OCI-LY7 (cell line): ENCODE measurements at regions not wholly inside any gene's neighbourhood (a gene's known extent, or its start where the extent isn't known, plus 50 kb on each side); places are given as distances from the start of the nearest gene placed in this dataset.

Experiments
- BruUV-seq: library from RNA; stranded (reverse); fragments of 400-500 nt; replicated peaks from 2 replicates; lab custom pipeline; 2021; lab: Mats Ljungman, UMichigan
- CTCF ChIA-PET: fragments of 300-600 bp; sonication (Branson Sonifier 250); formaldehyde crosslinking; loops from one replicate; lab custom pipeline; 2022; ENCODE audit warnings: antibody characterized with exemption; ENCODE audit not compliant: unreplicated experiment; lab: Charles Lee
- POLR2A ChIA-PET: fragments of 300-600 bp; sonication (Branson Sonifier 250); formaldehyde crosslinking; loops from one replicate; lab custom pipeline; 2022; ENCODE audit warnings: antibody characterized with exemption; lab: Charles Lee
- DNase-seq: peaks from one replicate; pipeline ENCODE4 v3.0.0-alpha.2; 2015; ENCODE audit warnings: low spot score
- H2AFZ ChIP-seq: fragments of 200-600 bp; sonication (generic), shearing (Covaris generic); 2 replicates; pipeline ENCODE4 v1.6.1; 2014; ENCODE audit warnings: mild to moderate bottlenecking, antibody characterized with exemption, low read length, moderate library complexity
- H3K27ac ChIP-seq: fragments of 200-600 bp; sonication (generic); 2 replicates; pipeline ENCODE4 v1.5.1; 2014; ENCODE audit warnings: mixed run types, low read depth, mild to moderate bottlenecking, moderate library complexity, low read length, inconsistent platforms; ENCODE audit not compliant: poor library complexity, severe bottlenecking
- H3K36me3 ChIP-seq: fragments of 200-600 bp; sonication (generic); 2 replicates; pipeline ENCODE4 v1.6.1; 2014; ENCODE audit warnings: mild to moderate bottlenecking, antibody characterized with exemption, low read length, moderate library complexity, mixed read lengths; ENCODE audit not compliant: insufficient read depth
- H3K4me1 ChIP-seq: fragments of 200-600 bp; sonication (generic); 2 replicates; pipeline ENCODE4 v1.5.1; 2014; ENCODE audit warnings: mild to moderate bottlenecking, low read length; ENCODE audit not compliant: insufficient read depth, poor library complexity, severe bottlenecking
- H3K4me2 ChIP-seq: fragments of 200-600 bp; sonication (generic); 2 replicates; pipeline ENCODE4 v1.6.1; 2014; ENCODE audit warnings: mild to moderate bottlenecking, low read length
- H3K4me3 ChIP-seq: fragments of 200-600 bp; sonication (generic); 2 replicates; pipeline ENCODE4 v1.5.1; 2014; ENCODE audit warnings: mild to moderate bottlenecking, low read depth, low read length; ENCODE audit not compliant: poor library complexity, severe bottlenecking
- H3K79me2 ChIP-seq: fragments of 200-600 bp; sonication (generic); 2 replicates; pipeline ENCODE4 v1.6.1; 2016; ENCODE audit warnings: low read depth, mild to moderate bottlenecking, low read length, moderate library complexity, mixed read lengths; ENCODE audit not compliant: insufficient read depth
- H3K9me2 ChIP-seq: fragments of 200-600 bp; sonication (generic); 2 replicates; pipeline ENCODE4 v1.6.1; 2016; ENCODE audit warnings: mild to moderate bottlenecking, low read length, mixed read lengths; ENCODE audit not compliant: insufficient read depth
- H3K9me3 ChIP-seq: fragments of 200-600 bp; sonication (generic); 2 replicates; pipeline ENCODE4 v1.6.1; 2014; ENCODE audit warnings: mild to moderate bottlenecking, mixed run types, low read length, mixed read lengths
- H4K20me1 ChIP-seq: fragments of 200-600 bp; sonication (generic); 2 replicates; pipeline ENCODE4 v1.6.1; 2014; ENCODE audit warnings: mild to moderate bottlenecking, antibody characterized with exemption, low read length, moderate library complexity, mixed read lengths; ENCODE audit not compliant: insufficient read depth
- CTCF ChIP-seq: fragments of 200-600 bp; sonication (generic); conservative IDR thresholded peaks from 2 replicates; pipeline ENCODE4 v1.5.1; 2014; ENCODE audit warnings: mild to moderate bottlenecking, antibody characterized with exemption, low read length, moderate library complexity, mixed read lengths
- EZH2phosphoT487 ChIP-seq: fragments of 200-600 bp; sonication (generic); IDR thresholded peaks from 2 replicates; pipeline ENCODE4 v1.6.1; 2018; ENCODE audit warnings: low read depth, borderline replicate concordance, mild to moderate bottlenecking, mixed run types, antibody characterized with exemption, low read length, moderate library complexity, mixed read lengths
- intact Hi-C: fragments of 100-400 bp; cut with micrococcal nuclease; formaldehyde crosslinking; loops from one replicate; pipeline ENCODE4 v1.10.0; 2022; ENCODE audit not compliant: unreplicated experiment

GRCh38 chr4:55255179-55255578, 90.9 kb upstream of the SRD5A3 start:
- intact Hi-C loops = no loop called here
- POLR2A ChIA-PET = no interaction called here
- Histone ChIP-seq H3K4me1 (no peaks in the 10 kb centered on the region), H3K27ac (no peak overlapping the region), H3K79me2 (no peaks in the 10 kb centered on the region), H3K9me2 (no peaks in the 10 kb centered on the region), H3K9me3 (no peaks in the 10 kb centered on the region), H3K36me3 (no peaks in the 10 kb centered on the region), H4K20me1 (no peaks in the 10 kb centered on the region), H3K4me2 (no peak overlapping the region), H2AFZ (no peak overlapping the region), H3K4me3 (no peak overlapping the region)
- BruUV-seq = no TSS peak
- CTCF ChIA-PET = no interaction called here
- no peak for DNase-seq
- TF ChIP-seq CTCF (no peak), EZH2phosphoT487 (no peak)

GRCh38 chr4:55256787-55257186, 89.3 kb upstream of the SRD5A3 start:
- Histone ChIP-seq H3K79me2 (no peaks in the 10 kb centered on the region), H3K4me3 (no peak overlapping the region), H3K36me3 (no peaks in the 10 kb centered on the region), H3K9me3 (no peaks in the 10 kb centered on the region), H4K20me1 (no peaks in the 10 kb centered on the region), H3K27ac (no peak overlapping the region), H3K4me1 (no peaks in the 10 kb centered on the region), H2AFZ (no peak overlapping the region), H3K9me2 (no peaks in the 10 kb centered on the region), H3K4me2 (no peak overlapping the region)
- POLR2A ChIA-PET = no interaction called here
- CTCF ChIA-PET = no interaction called here
- no peak for DNase-seq
- BruUV-seq = no TSS peak
- TF ChIP-seq EZH2phosphoT487 (no peak), CTCF (no peak)
- intact Hi-C loops = no loop called here

GRCh38 chr4:55258152-55258865, 87.7 kb upstream of the SRD5A3 start:
- no peak overlapping the region for H3K4me3 ChIP-seq
- POLR2A ChIA-PET = no interaction called here
- CTCF ChIA-PET = no interaction called here
- no TSS peak for BruUV-seq
- H3K9me2 ChIP-seq = no peaks in the 10 kb centered on the region
- intact Hi-C loops = no loop called here
- no peak overlapping the region for H3K27ac ChIP-seq
- no peaks in the 10 kb centered on the region for H3K36me3 ChIP-seq
- TF ChIP-seq CTCF (no peak), EZH2phosphoT487 (no peak)
- no peaks in the 10 kb centered on the region for H3K9me3 ChIP-seq
- H3K79me2 ChIP-seq = no peaks in the 10 kb centered on the region
- DNase-seq = no peak
- H2AFZ ChIP-seq = no peak overlapping the region
- no peak overlapping the region for H3K4me2 ChIP-seq
- H3K4me1 ChIP-seq = no peaks in the 10 kb centered on the region
- no peaks in the 10 kb centered on the region for H4K20me1 ChIP-seq
